ENCODE measurements at regions not wholly inside any gene's neighbourhood (a gene's known extent, or its start where the extent isn't known, plus 50 kb on each side); places are given as distances from the start of the nearest gene placed in this dataset.

DNA sequence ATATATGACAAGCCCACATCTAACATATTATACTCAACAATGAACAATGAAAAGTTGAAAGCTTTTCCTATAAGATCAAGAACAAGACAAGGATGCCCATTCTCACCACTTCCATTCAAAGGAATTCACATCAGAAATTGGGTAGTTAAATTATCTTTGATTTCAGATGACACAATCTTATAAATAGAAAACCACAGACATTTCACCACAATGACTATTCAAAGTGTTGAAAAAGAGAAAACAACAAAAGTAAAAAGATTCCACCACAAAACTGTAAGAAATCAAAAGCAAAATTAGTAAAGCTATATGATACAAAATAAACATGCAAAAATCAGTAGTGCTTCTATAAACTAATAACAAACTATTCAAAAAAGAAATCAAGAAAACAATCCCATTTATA is 279.7 kb upstream of the MYT1L start:
- intact Hi-C loops (cut with micrococcal nuclease; ENCODE audit: unreplicated experiment) = no loop called here
- no peak overlapping the region for H2AFZ ChIP-seq
- POLR2A ChIA-PET (ENCODE audit: unreplicated experiment) = no interaction called here
- H3K9me3 ChIP-seq (ENCODE audit: insufficient read depth, low read depth) = no peaks in the 10 kb centered on the region
- no peaks in the 10 kb centered on the region for H4K20me1 ChIP-seq (ENCODE audit: insufficient read depth)
- TF ChIP-seq, protein P1, sequence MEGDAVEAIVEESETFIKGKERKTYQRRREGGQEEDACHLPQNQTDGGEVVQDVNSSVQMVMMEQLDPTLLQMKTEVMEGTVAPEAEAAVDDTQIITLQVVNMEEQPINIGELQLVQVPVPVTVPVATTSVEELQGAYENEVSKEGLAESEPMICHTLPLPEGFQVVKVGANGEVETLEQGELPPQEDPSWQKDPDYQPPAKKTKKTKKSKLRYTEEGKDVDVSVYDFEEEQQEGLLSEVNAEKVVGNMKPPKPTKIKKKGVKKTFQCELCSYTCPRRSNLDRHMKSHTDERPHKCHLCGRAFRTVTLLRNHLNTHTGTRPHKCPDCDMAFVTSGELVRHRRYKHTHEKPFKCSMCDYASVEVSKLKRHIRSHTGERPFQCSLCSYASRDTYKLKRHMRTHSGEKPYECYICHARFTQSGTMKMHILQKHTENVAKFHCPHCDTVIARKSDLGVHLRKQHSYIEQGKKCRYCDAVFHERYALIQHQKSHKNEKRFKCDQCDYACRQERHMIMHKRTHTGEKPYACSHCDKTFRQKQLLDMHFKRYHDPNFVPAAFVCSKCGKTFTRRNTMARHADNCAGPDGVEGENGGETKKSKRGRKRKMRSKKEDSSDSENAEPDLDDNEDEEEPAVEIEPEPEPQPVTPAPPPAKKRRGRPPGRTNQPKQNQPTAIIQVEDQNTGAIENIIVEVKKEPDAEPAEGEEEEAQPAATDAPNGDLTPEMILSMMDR (conservative IDR thresholded peaks at IDR 0.05) = no peak
- no peak for TF ChIP-seq EZH2 (IDR thresholded peaks at IDR 0.05; ENCODE audit: low read depth)
- H3K9me2 ChIP-seq (ENCODE audit: insufficient read depth) = no peaks in the 10 kb centered on the region
- H3K4me1 ChIP-seq (replicated peaks; ENCODE audit: insufficient read depth) = no peaks in the 10 kb centered on the region
- H3K4me3 ChIP-seq = no peak overlapping the region
- no peak overlapping the region for H3K4me2 ChIP-seq
- CTCF ChIA-PET = no interaction called here
- no peak for DNase-seq
- no peaks in the 10 kb centered on the region for H3F3A ChIP-seq (ENCODE audit: insufficient read depth, low read depth)
- BruUV-seq (replicated peaks) = no TSS peak
- H3K27me3 ChIP-seq (ENCODE audit: insufficient read depth, low read depth) = peaks cover 11% of the 10 kb centered on the region; the same call in 1 of the 2 replicates
- H3K27ac ChIP-seq = no peak overlapping the region
- no peaks in the 10 kb centered on the region for H3K79me2 ChIP-seq (ENCODE audit: low read depth)
- H3K36me3 ChIP-seq (ENCODE audit: low read depth) = no peaks in the 10 kb centered on the region

DNA sequence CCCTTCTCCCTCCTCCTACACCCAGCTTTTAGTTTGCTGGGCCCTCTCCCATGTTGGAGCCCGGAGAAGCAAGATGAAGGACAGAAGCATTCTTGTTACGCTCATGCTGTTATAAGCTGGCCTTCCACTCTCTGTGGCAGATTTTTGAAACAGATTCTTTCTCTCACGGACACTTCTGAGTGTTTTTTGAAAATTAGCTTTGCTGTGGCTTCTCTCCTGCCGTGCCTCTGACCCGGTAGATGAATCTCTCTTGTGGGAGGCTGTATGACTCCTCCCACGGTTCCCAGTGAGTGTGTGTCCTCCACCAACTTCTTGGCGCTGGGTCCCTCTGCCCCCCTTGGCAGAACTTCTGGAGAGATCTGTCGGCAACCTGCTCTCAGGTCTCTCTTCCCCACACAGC is 269.3 kb upstream of the MYT1L start:
- Histone ChIP-seq H3K79me2 (ENCODE audit: low read depth) (no peaks in the 10 kb centered on the region), H2AFZ (no peak overlapping the region), H3F3A (ENCODE audit: insufficient read depth, low read depth) (no peaks in the 10 kb centered on the region), H3K4me2 (no peak overlapping the region), H3K9me2 (ENCODE audit: insufficient read depth) (no peaks in the 10 kb centered on the region), H4K20me1 (ENCODE audit: insufficient read depth) (no peaks in the 10 kb centered on the region), H3K36me3 (ENCODE audit: low read depth) (no peaks in the 10 kb centered on the region), H3K4me1 (replicated peaks; ENCODE audit: insufficient read depth) (no peaks in the 10 kb centered on the region), H3K27ac (no peak overlapping the region), H3K27me3 (ENCODE audit: insufficient read depth, low read depth) (peaks cover 66% of the 10 kb centered on the region), H3K4me3 (no peak overlapping the region), H3K9me3 (ENCODE audit: insufficient read depth, low read depth) (no peaks in the 10 kb centered on the region)
- BruUV-seq (replicated peaks) = no TSS peak
- POLR2A ChIA-PET (ENCODE audit: unreplicated experiment) = no interaction called here
- CTCF ChIA-PET = no interaction called here
- DNase-seq = no peak
- TF ChIP-seq, protein P1 (conservative IDR thresholded peaks at IDR 0.05) = no peak
- no peak for TF ChIP-seq EZH2 (IDR thresholded peaks at IDR 0.05; ENCODE audit: low read depth)
- intact Hi-C loops (cut with micrococcal nuclease; ENCODE audit: unreplicated experiment) = no loop called here

DNA sequence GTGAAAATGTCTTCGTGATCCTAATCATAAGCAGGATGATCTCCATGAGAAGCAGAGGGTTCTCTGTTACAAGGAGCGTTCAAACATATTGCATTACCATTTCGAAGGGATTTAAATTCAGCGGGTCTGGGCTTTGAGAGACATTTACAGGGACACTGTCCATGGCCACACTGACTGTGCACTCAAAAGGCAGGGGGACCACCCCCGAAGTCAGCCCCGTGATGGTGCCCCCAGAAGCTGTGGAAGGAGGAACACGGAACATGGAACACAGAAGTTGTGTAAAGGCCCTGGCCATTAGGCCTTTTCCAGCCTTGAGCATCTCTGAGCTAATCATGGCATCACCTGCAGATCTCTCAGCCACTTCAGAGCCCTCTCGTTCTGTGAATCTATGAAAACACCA is 268.4 kb upstream of the MYT1L start:
- no peak for TF ChIP-seq EZH2 (IDR thresholded peaks at IDR 0.05; ENCODE audit: low read depth)
- TF ChIP-seq, protein P1 (conservative IDR thresholded peaks at IDR 0.05) = no peak
- H3K27ac ChIP-seq = no peak overlapping the region
- BruUV-seq (replicated peaks) = no TSS peak
- DNase-seq = no peak
- H3K9me2 ChIP-seq (ENCODE audit: insufficient read depth) = no peaks in the 10 kb centered on the region
- no peak overlapping the region for H2AFZ ChIP-seq
- H3K9me3 ChIP-seq (ENCODE audit: insufficient read depth, low read depth) = no peaks in the 10 kb centered on the region
- H3K4me3 ChIP-seq = no peak overlapping the region
- POLR2A ChIA-PET (ENCODE audit: unreplicated experiment) = no interaction called here
- no peaks in the 10 kb centered on the region for H3K4me1 ChIP-seq (replicated peaks; ENCODE audit: insufficient read depth)
- H3K27me3 ChIP-seq (ENCODE audit: insufficient read depth, low read depth) = peaks cover 56% of the 10 kb centered on the region
- no peaks in the 10 kb centered on the region for H3K36me3 ChIP-seq (ENCODE audit: low read depth)
- no peak overlapping the region for H3K4me2 ChIP-seq
- H4K20me1 ChIP-seq (ENCODE audit: insufficient read depth) = no peaks in the 10 kb centered on the region
- intact Hi-C loops (cut with micrococcal nuclease; ENCODE audit: unreplicated experiment) = no loop called here
- H3K79me2 ChIP-seq (ENCODE audit: low read depth) = no peaks in the 10 kb centered on the region
- CTCF ChIA-PET = interaction anchor here (0.5 kb wide), 1 partner anchor 562 kb away, joined by 3 read pairs; no protein-coding TSS in a partner anchor
- no peaks in the 10 kb centered on the region for H3F3A ChIP-seq (ENCODE audit: insufficient read depth, low read depth)

All from PC-9 (cell line).